Astrocyte (in vitro differentiated cells and primary cell): ENCODE measurements at regions not wholly inside any gene's neighbourhood (a gene's known extent, or its start where the extent isn't known, plus 50 kb on each side); places are given as distances from the start of the nearest gene placed in this dataset.
"Not testable (repeated sequence)": the region's sequence is repeated elsewhere in the genome, so short reads cannot be mapped to it uniquely, and the experiment has no call there.

ENCODE experiments used
- CTCF ChIP-seq: IDR thresholded peaks from 2 replicates; pipeline ENCODE4 v1.5.1; 2011; ENCODE audit warnings: low read depth, mild to moderate bottlenecking, inconsistent platforms, low read length, moderate library complexity; ENCODE audit not compliant: insufficient read depth
- EZH2 ChIP-seq: IDR thresholded peaks from 2 replicates; pipeline ENCODE4 v1.6.1; 2012; ENCODE audit warnings: mild to moderate bottlenecking, low read length, inconsistent platforms; ENCODE audit not compliant: insufficient read depth

GRCh38 chr15:69769336-69769735 is 316.7 kb downstream of the RPLP1 start:
- TF ChIP-seq CTCF, EZH2: not testable (repeated sequence)
